ENCODE measurements at regions not wholly inside any gene's neighbourhood (a gene's known extent, or its start where the extent isn't known, plus 50 kb on each side); places are given as distances from the start of the nearest gene placed in this dataset.

DNA sequence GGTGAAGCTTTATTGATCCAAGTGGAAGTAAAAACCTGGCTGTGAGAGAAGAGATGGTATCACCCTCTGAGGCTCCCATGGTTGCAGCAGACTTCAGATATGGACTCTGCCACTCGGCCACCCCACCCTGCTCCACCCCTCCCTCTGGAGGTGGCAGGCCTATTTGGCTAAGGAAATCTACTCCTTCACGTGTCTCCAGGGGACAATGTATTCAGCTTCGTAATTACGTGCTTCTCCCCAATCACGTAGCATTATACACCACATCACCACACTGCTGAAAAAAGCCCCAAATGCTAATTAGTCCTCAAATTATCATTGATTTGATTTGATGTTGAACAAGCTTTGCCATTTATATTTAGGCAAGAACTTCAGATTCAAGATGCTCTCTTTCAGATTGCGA, 220.7 kb downstream of the OMA1 start:
- ATAC-seq (ENCODE audit: insufficient read depth, low read depth), result no peak
- no peaks in the 10 kb centered on the region for H3K27me3 ChIP-seq (ENCODE audit: insufficient read depth, low read length, poor library complexity)

DNA sequence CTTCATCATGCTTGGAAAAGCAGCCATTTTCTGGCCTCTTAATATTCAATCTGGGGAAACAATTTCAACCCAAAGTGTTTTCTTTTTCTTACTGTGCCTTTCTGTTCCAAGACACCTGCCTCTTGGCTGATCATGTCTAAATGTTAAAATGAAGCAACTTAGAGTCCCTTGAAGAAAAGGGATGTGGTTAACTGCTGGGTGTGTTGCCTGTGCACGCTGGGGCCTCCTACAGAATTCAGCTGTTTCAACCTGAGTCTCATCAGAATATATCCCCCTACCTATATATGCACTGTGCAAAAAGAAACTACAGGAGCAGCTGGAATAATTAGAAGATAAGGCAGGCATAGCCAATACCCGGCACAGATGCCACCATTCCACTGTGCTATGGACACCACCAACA, 222.0 kb downstream of the OMA1 start:
- H3K79me2 ChIP-seq (ENCODE audit: insufficient read depth, low read length), result no peaks in the 10 kb centered on the region
- no peaks in the 10 kb centered on the region for H3K36me3 ChIP-seq (ENCODE audit: insufficient read depth, low read length)
- peaks cover 5% of the 10 kb centered on the region for H3K9me3 ChIP-seq (ENCODE audit: insufficient read depth, low read length, severe bottlenecking)
- no peaks in the 10 kb centered on the region for H3K4me1 ChIP-seq (ENCODE audit: insufficient read depth, low read length)
- no peaks in the 10 kb centered on the region for H4K20me1 ChIP-seq (ENCODE audit: insufficient read depth, low read length)
- peak; percentile 89 for ATAC-seq (ENCODE audit: insufficient read depth, low read depth)
- peak; percentile 24 for DNase-seq
- H3K9ac ChIP-seq (ENCODE audit: low read depth, low read length), result no peak overlapping the region
- H3K27ac ChIP-seq (ENCODE audit: low read length), result no peak overlapping the region
- TF ChIP-seq, protein P1, sequence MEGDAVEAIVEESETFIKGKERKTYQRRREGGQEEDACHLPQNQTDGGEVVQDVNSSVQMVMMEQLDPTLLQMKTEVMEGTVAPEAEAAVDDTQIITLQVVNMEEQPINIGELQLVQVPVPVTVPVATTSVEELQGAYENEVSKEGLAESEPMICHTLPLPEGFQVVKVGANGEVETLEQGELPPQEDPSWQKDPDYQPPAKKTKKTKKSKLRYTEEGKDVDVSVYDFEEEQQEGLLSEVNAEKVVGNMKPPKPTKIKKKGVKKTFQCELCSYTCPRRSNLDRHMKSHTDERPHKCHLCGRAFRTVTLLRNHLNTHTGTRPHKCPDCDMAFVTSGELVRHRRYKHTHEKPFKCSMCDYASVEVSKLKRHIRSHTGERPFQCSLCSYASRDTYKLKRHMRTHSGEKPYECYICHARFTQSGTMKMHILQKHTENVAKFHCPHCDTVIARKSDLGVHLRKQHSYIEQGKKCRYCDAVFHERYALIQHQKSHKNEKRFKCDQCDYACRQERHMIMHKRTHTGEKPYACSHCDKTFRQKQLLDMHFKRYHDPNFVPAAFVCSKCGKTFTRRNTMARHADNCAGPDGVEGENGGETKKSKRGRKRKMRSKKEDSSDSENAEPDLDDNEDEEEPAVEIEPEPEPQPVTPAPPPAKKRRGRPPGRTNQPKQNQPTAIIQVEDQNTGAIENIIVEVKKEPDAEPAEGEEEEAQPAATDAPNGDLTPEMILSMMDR (IDR thresholded peaks at IDR 0.05; ENCODE audit: borderline replicate concordance, extremely low read depth, low read length, poor library complexity, severe bottlenecking), result no peak
- TF ChIP-seq EZH2 (IDR thresholded peaks at IDR 0.05; ENCODE audit: borderline replicate concordance, low read depth, low read length, severe bottlenecking), result no peak
- H2AFZ ChIP-seq (ENCODE audit: low read depth, low read length), result no peak overlapping the region
- H3K4me3 ChIP-seq (ENCODE audit: low read depth in 1 of 2, low read length in 2 of 2), result no peak overlapping the region
- H3K27me3 ChIP-seq (ENCODE audit: insufficient read depth, low read length, poor library complexity), result no peaks in the 10 kb centered on the region
- no peak overlapping the region for H3K4me2 ChIP-seq (ENCODE audit: insufficient read depth, low read length)

More for the DNA sequence above, 220.7 kb downstream of the OMA1 start:
- no peak overlapping the region for H3K9ac ChIP-seq (ENCODE audit: low read depth, low read length)
- TF ChIP-seq, protein P1 (IDR thresholded peaks at IDR 0.05; ENCODE audit: borderline replicate concordance, extremely low read depth, low read length, poor library complexity, severe bottlenecking), result no peak
- TF ChIP-seq EZH2 (IDR thresholded peaks at IDR 0.05; ENCODE audit: borderline replicate concordance, low read depth, low read length, severe bottlenecking), result no peak
- no peak overlapping the region for H3K27ac ChIP-seq (ENCODE audit: low read length)
- peaks cover 5% of the 10 kb centered on the region for H3K9me3 ChIP-seq (ENCODE audit: insufficient read depth, low read length, severe bottlenecking)
- no peak for DNase-seq
- H4K20me1 ChIP-seq (ENCODE audit: insufficient read depth, low read length), result no peaks in the 10 kb centered on the region
- H3K4me2 ChIP-seq (ENCODE audit: insufficient read depth, low read length), result no peak overlapping the region
- H3K4me1 ChIP-seq (ENCODE audit: insufficient read depth, low read length), result no peaks in the 10 kb centered on the region
- no peak overlapping the region for H2AFZ ChIP-seq (ENCODE audit: low read depth, low read length)
- no peak overlapping the region for H3K4me3 ChIP-seq (ENCODE audit: low read depth in 1 of 2, low read length in 2 of 2)
- no peaks in the 10 kb centered on the region for H3K36me3 ChIP-seq (ENCODE audit: insufficient read depth, low read length)
- H3K79me2 ChIP-seq (ENCODE audit: insufficient read depth, low read length), result no peaks in the 10 kb centered on the region

DNA sequence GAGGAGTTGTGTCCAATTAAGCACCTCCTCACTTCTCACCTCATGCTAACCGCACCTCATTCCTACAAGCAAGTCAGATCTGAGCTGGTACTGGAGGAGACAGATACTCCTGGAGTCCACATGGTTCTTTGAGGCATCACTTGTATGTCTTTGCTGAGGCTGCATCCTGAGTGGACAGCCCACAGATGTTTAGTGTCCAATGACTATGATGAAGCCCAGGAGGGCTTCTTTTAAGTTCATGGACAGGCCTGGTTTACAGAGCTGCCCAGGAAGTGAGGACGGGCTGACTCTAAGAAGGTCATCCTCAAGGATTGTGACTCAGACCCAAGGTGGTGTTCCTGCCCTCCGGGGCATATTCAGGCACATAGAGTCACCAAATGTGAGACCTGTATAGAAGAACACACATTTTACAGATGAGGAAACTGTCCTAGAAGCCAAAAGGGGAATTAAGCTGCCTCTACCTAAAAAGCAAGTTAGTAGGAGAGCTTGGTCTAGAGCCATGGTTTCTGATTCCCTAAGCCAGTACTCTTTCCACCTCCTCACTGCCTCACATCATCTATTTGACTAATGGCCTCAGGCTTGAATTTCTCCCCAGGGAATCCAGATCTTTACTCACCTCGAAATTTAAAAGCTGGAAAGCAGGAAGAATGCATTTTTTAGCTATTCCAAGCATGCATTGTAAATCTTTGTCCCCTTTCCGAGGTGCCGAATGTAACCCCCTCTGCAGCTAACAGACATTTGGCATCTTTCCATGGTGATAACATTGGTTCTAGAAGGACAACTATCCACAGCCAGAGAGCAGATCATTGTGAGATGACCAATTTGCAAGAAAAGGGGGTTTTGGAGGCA, 228.1 kb downstream of the OMA1 start:
- Histone ChIP-seq H3K36me3 (ENCODE audit: insufficient read depth, low read length) (no peaks in the 10 kb centered on the region), H3K4me2 (ENCODE audit: insufficient read depth, low read length) (no peak overlapping the region), H3K4me1 (ENCODE audit: insufficient read depth, low read length) (no peaks in the 10 kb centered on the region), H4K20me1 (ENCODE audit: insufficient read depth, low read length) (no peaks in the 10 kb centered on the region), H3K9me3 (ENCODE audit: insufficient read depth, low read length, severe bottlenecking) (peaks cover 5% of the 10 kb centered on the region), H3K4me3 (ENCODE audit: low read depth in 1 of 2, low read length in 2 of 2) (no peak overlapping the region), H3K79me2 (ENCODE audit: insufficient read depth, low read length) (no peaks in the 10 kb centered on the region), H3K27me3 (ENCODE audit: insufficient read depth, low read length, poor library complexity) (no peaks in the 10 kb centered on the region), H2AFZ (ENCODE audit: low read depth, low read length) (no peak overlapping the region), H3K27ac (ENCODE audit: low read length) (no peak overlapping the region), H3K9ac (ENCODE audit: low read depth, low read length) (no peak overlapping the region)
- DNase-seq, result no peak
- no peak for ATAC-seq (ENCODE audit: insufficient read depth, low read depth)
- TF ChIP-seq EZH2 (IDR thresholded peaks at IDR 0.05; ENCODE audit: borderline replicate concordance, low read depth, low read length, severe bottlenecking), result no peak
- TF ChIP-seq, protein P1 (IDR thresholded peaks at IDR 0.05; ENCODE audit: borderline replicate concordance, extremely low read depth, low read length, poor library complexity, severe bottlenecking), result no peak

Measured in DND-41 (cell line).